Activated naive CD4-positive, alpha-beta T cell treated with anti-CD3 and anti-CD28 coated beads for 36 hours (primary cell): ENCODE measurements at regions not wholly inside any gene's neighbourhood (a gene's known extent, or its start where the extent isn't known, plus 50 kb on each side); places are given as distances from the start of the nearest gene placed in this dataset.

Source experiments
- CTCF ChIA-PET: fragments of 350-600 bp; sonication (Branson Sonifier 250); formaldehyde crosslinking; loops from one replicate; lab custom pipeline; 2021; ENCODE audit warnings: antibody characterized with exemption; lab: Charles Lee
- DNase-seq: peaks from one replicate; pipeline ENCODE4 v3.0.0-alpha.2; 2020
- H3K27ac Mint-ChIP-seq: one replicate; pipeline ENCODE4 v1.8.0; 2021; ENCODE audit warnings: mild to moderate bottlenecking, mixed read lengths
- H3K27me3 Mint-ChIP-seq: one replicate; pipeline ENCODE4 v1.8.0; 2021; ENCODE audit warnings: low read depth, mixed read lengths
- H3K36me3 Mint-ChIP-seq: one replicate; pipeline ENCODE4 v1.8.0; 2021; ENCODE audit warnings: low read depth, mixed read lengths
- H3K4me1 Mint-ChIP-seq: one replicate; pipeline ENCODE4 v1.8.0; 2021; ENCODE audit warnings: low read depth, mixed read lengths
- H3K4me3 Mint-ChIP-seq: one replicate; pipeline ENCODE4 v1.8.0; 2021; ENCODE audit warnings: mild to moderate bottlenecking, moderate library complexity, mixed read lengths
- H3K9me3 Mint-ChIP-seq: one replicate; pipeline ENCODE4 v1.8.0; 2021; ENCODE audit warnings: mixed read lengths
- intact Hi-C: fragments of 100-400 bp; cut with micrococcal nuclease; formaldehyde crosslinking; loops from one replicate; pipeline ENCODE4 v1.15.1; 2023

GRCh38 chr13:30023196-30023895 is 172.9 kb upstream of the UBL3 start:
- Mint-ChIP-seq H3K36me3 (no peaks in the 10 kb centered on the region), H3K4me3 (no peak overlapping the region), H3K27me3 (no peaks in the 10 kb centered on the region), H3K9me3 (no peaks in the 10 kb centered on the region), H3K27ac (no peak overlapping the region), H3K4me1 (no peaks in the 10 kb centered on the region)
- no peak for DNase-seq
- intact Hi-C loops: no loop called here
- CTCF ChIA-PET: no interaction called here

GRCh38 chr13:30022796-30023195 is 172.4 kb upstream of the UBL3 start:
- Mint-ChIP-seq H3K36me3 (no peaks in the 10 kb centered on the region), H3K9me3 (no peaks in the 10 kb centered on the region), H3K27ac (no peak overlapping the region), H3K27me3 (no peaks in the 10 kb centered on the region), H3K4me3 (no peak overlapping the region), H3K4me1 (no peaks in the 10 kb centered on the region)
- no peak for DNase-seq
- intact Hi-C loops: no loop called here
- CTCF ChIA-PET: no interaction called here

GRCh38 chr13:30022256-30022655 is 171.8 kb upstream of the UBL3 start:
- Mint-ChIP-seq H3K9me3 (no peaks in the 10 kb centered on the region), H3K36me3 (no peaks in the 10 kb centered on the region), H3K4me1 (no peaks in the 10 kb centered on the region), H3K27me3 (no peaks in the 10 kb centered on the region), H3K4me3 (no peak overlapping the region), H3K27ac (no peak overlapping the region)
- CTCF ChIA-PET: no interaction called here
- DNase-seq: no peak
- intact Hi-C loops: no loop called here

- intact Hi-C loops: no loop called here
- CTCF ChIA-PET: interaction anchor here (0.8 kb wide), 1 partner anchor 94 kb away, joined by 5 read pairs; no protein-coding TSS in a partner anchor
- Mint-ChIP-seq H3K4me3 (no peak overlapping the region), H3K4me1 (no peaks in the 10 kb centered on the region), H3K27me3 (no peaks in the 10 kb centered on the region), H3K9me3 (no peaks in the 10 kb centered on the region), H3K27ac (no peak overlapping the region), H3K36me3 (no peaks in the 10 kb centered on the region)
- DNase-seq: no peak
Observed at GRCh38 chr13:30021611-30022010, 171.2 kb upstream of the UBL3 start.

GRCh38 chr13:30020726-30021312 is 170.4 kb upstream of the UBL3 start:
- no peak for DNase-seq
- Mint-ChIP-seq H3K4me3 (no peak overlapping the region), H3K27ac (no peak overlapping the region), H3K4me1 (no peaks in the 10 kb centered on the region), H3K27me3 (no peaks in the 10 kb centered on the region), H3K9me3 (no peaks in the 10 kb centered on the region), H3K36me3 (no peaks in the 10 kb centered on the region)
- intact Hi-C loops: no loop called here
- CTCF ChIA-PET: interaction anchor here (0.7 to 0.8 kb wide), 2 partner anchors 95 to 170 kb away, joined by 4 to 5 read pairs; partner anchors contain the start of gene UBL3

GRCh38 chr13:30019648-30020626 is 169.5 kb upstream of the UBL3 start:
- Mint-ChIP-seq H3K27ac (no peak overlapping the region), H3K4me3 (no peak overlapping the region), H3K9me3 (no peaks in the 10 kb centered on the region), H3K27me3 (no peaks in the 10 kb centered on the region), H3K36me3 (no peaks in the 10 kb centered on the region), H3K4me1 (no peaks in the 10 kb centered on the region)
- CTCF ChIA-PET: interaction anchor here (0.7 kb wide), 1 partner anchor 169 kb away, joined by 4 read pairs; the partner anchor contains the start of gene UBL3
- no peak for DNase-seq
- intact Hi-C loops: no loop called here

- no peak for DNase-seq
- Mint-ChIP-seq H3K27me3 (no peaks in the 10 kb centered on the region), H3K9me3 (no peaks in the 10 kb centered on the region), H3K4me3 (no peak overlapping the region), H3K4me1 (peaks cover 4% of the 10 kb centered on the region), H3K27ac (no peak overlapping the region), H3K36me3 (no peaks in the 10 kb centered on the region)
- CTCF ChIA-PET: interaction anchor here (0.6 kb wide), 1 partner anchor 190 kb away, joined by 3 read pairs; no protein-coding TSS in a partner anchor
- intact Hi-C loops: no loop called here
Observed at GRCh38 chr13:30017880-30018279, 167.5 kb upstream of the UBL3 start.

- H3K27ac Mint-ChIP-seq: no peak overlapping the region
- intact Hi-C loops: no loop called here
- DNase-seq: no peak
- no peaks in the 10 kb centered on the region for H3K27me3 Mint-ChIP-seq
- H3K4me3 Mint-ChIP-seq: no peak overlapping the region
- H3K36me3 Mint-ChIP-seq: no peaks in the 10 kb centered on the region
- no peaks in the 10 kb centered on the region for H3K9me3 Mint-ChIP-seq
- CTCF ChIA-PET: no interaction called here
- H3K4me1 Mint-ChIP-seq: peaks cover 4% of the 10 kb centered on the region
Observed at GRCh38 chr13:30016398-30016797, 166.0 kb upstream of the UBL3 start.

GRCh38 chr13:30009411-30009810 is 159.0 kb upstream of the UBL3 start:
- Mint-ChIP-seq H3K27me3 (no peaks in the 10 kb centered on the region), H3K4me3 (no peak overlapping the region), H3K27ac (no peak overlapping the region), H3K9me3 (no peaks in the 10 kb centered on the region), H3K4me1 (peaks cover 11% of the 10 kb centered on the region), H3K36me3 (no peaks in the 10 kb centered on the region)
- CTCF ChIA-PET: no interaction called here
- no peak for DNase-seq
- intact Hi-C loops: no loop called here

GRCh38 chr13:30006246-30006645 is 155.8 kb upstream of the UBL3 start:
- no peak overlapping the region for H3K4me3 Mint-ChIP-seq
- no peak for DNase-seq
- H3K27me3 Mint-ChIP-seq: no peaks in the 10 kb centered on the region
- no peak overlapping the region for H3K27ac Mint-ChIP-seq
- intact Hi-C loops: no loop called here
- no peaks in the 10 kb centered on the region for H3K36me3 Mint-ChIP-seq
- no peaks in the 10 kb centered on the region for H3K9me3 Mint-ChIP-seq
- H3K4me1 Mint-ChIP-seq: peaks cover 11% of the 10 kb centered on the region
- CTCF ChIA-PET: interaction anchor here (0.6 kb wide), 1 partner anchor 139 kb away, joined by 5 read pairs; no protein-coding TSS in a partner anchor

- no peak for DNase-seq
- intact Hi-C loops: no loop called here
- H3K4me1 Mint-ChIP-seq: peaks cover 11% of the 10 kb centered on the region
- CTCF ChIA-PET: interaction anchor here (1.6 kb wide), 1 partner anchor 108 kb away, joined by 4 read pairs; no protein-coding TSS in a partner anchor
- H3K27ac Mint-ChIP-seq: no peak overlapping the region
- no peak overlapping the region for H3K4me3 Mint-ChIP-seq
- no peaks in the 10 kb centered on the region for H3K36me3 Mint-ChIP-seq
- no peaks in the 10 kb centered on the region for H3K9me3 Mint-ChIP-seq
- H3K27me3 Mint-ChIP-seq: no peaks in the 10 kb centered on the region
Observed at GRCh38 chr13:30004204-30004603, 153.8 kb upstream of the UBL3 start.

GRCh38 chr13:30002577-30002976 is 152.2 kb upstream of the UBL3 start:
- peaks cover 11% of the 10 kb centered on the region for H3K4me1 Mint-ChIP-seq
- H3K4me3 Mint-ChIP-seq: no peak overlapping the region
- intact Hi-C loops: no loop called here
- no peak overlapping the region for H3K27ac Mint-ChIP-seq
- H3K36me3 Mint-ChIP-seq: no peaks in the 10 kb centered on the region
- DNase-seq: no peak
- H3K9me3 Mint-ChIP-seq: no peaks in the 10 kb centered on the region
- H3K27me3 Mint-ChIP-seq: no peaks in the 10 kb centered on the region
- CTCF ChIA-PET: no interaction called here
